DMS114 treated with DMSO at 0.1 percent for 48 hours (cell line): ENCODE measurements at regions not wholly inside any gene's neighbourhood (a gene's known extent, or its start where the extent isn't known, plus 50 kb on each side); places are given as distances from the start of the nearest gene placed in this dataset.

Experiments used
- DNase-seq: peaks from one replicate; lab custom pipeline; 2025; ENCODE audit not compliant: unreplicated experiment; lab: John Stamatoyannopoulos, UW

GRCh38 chr2:52765735-52766134 lies 1001.9 kb upstream of the CHAC2 start:
- no peak for DNase-seq

DNA sequence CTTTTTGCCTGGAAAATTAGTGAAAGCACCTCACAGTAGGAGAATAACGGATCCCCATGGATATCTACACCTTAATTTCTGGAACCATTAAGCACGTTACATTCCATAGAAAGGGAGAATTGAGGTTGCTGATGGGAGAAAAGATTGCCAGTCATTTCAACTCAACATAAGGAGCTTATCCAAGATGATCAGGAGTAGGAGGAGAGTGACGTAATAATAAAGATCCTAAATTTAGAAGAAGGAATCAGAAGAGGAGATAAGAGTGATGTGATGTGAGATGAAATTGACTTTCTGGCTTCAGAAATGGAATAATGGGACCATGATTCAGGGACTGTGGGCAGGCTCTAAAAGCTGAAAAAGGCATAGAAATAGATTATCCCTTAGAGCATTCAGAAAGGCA lies 1017.8 kb upstream of the CHAC2 start:
- no peak for DNase-seq

GRCh38 chr2:52745144-52745543 lies 1022.5 kb upstream of the CHAC2 start:
- DNase-seq, result no peak

DNA sequence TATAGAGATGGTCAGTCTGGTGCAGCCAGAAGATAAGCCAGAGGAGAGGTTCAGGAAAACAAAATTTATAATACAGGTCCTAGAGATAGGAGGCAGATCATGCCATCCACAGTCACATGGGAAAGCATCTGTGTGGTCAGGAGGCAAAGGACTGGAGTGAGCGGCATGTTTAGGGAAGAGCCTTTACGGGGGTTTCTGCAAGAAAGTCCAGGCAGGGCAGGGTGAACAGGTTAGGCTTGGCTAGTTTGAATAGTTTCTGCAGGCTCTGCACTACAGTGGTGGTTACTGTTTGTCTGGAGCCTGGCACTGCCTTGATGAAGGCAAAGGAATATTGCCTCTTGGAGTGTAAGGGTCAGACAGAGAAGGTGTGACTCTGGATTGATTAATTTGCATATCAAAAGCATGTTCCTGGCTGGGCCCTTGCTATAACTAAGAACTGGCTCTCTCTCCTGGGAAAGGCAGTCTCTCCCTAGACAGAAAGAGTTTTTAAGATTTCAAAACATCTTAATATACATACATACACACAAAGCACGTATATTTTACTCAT lies 1034.7 kb upstream of the CHAC2 start:
- DNase-seq, result no peak

- DNase-seq, result no peak
Measured at GRCh38 chr2:52724585-52724984, 1043.0 kb upstream of the CHAC2 start.

- DNase-seq, result no peak
Measured at GRCh38 chr2:52717836-52718235, 1049.8 kb upstream of the CHAC2 start.

- DNase-seq, result no peak
Measured at GRCh38 chr2:52710810-52711618, 1056.6 kb upstream of the CHAC2 start.

- no peak for DNase-seq
Measured at GRCh38 chr2:52704251-52704650, 1063.4 kb upstream of the CHAC2 start.

- no peak for DNase-seq
Measured at GRCh38 chr2:52703004-52703403, 1064.6 kb upstream of the CHAC2 start.

GRCh38 chr2:52698408-52698807 lies 1069.2 kb upstream of the CHAC2 start:
- no peak for DNase-seq

- no peak for DNase-seq
Measured at GRCh38 chr2:52697690-52698089, 1069.9 kb upstream of the CHAC2 start.

GRCh38 chr2:52695731-52696130 lies 1071.9 kb upstream of the CHAC2 start:
- no peak for DNase-seq

- no peak for DNase-seq
Measured at GRCh38 chr2:52686935-52687334, 1080.7 kb upstream of the CHAC2 start.

DNA sequence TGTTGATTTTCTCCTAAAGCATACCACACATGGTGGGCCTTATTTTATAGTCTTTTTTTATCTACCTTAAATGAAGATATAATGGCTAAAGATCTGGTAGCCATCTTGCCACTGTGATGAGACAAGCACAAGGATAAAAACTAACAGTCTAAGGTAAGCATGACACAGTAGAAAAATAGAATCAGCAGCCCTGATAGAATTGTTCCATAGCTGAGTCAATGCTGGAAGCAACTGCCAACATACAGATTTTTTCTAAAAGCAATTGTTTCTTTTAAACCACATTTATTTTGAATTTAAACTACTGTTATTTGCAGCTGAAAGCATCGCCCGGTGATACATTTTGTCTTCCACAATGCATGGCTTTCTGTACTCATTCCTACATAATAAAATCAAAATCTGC lies 1091.5 kb upstream of the CHAC2 start:
- DNase-seq, result no peak

DNA sequence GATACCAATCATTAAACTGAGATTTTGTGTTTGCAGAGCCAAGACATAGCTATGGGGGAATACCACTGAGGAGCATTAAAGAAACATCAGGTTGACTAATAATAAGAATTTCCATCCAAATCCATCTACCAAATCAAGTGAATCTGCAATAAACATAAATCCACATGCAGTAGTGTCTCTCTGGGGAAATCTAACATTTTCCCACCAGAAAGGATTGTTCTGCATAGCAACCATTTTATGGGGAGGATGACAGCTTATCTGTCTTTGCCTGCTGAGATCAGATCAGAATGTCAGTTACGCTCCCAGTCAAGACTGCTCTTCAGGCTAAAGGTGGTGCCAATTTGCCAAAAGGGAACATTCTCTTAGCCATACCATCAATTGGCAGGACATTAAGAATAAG lies 1098.9 kb upstream of the CHAC2 start:
- no peak for DNase-seq

DNA sequence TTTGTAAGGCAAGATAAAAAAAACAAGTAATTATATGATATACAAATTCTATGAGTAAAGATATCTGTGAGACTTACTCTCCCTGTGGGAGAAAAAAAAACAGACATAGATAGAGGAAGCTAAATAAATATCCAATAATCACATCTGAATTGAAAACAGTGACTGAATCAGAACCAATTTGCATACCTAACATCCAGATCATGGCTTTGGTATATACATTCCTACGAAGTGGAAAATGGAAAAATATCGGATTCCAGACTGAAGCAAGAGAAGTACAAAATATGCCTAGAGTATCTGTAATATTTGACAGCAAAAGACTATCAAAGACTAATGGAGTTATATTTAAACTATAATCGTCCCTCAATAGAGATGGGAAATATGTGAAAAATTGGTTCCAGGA lies 1108.1 kb upstream of the CHAC2 start:
- no peak for DNase-seq

GRCh38 chr2:52658598-52658997 lies 1109.0 kb upstream of the CHAC2 start:
- DNase-seq, result no peak

- no peak for DNase-seq
Measured at GRCh38 chr2:52639692-52640091, 1127.9 kb upstream of the CHAC2 start.

GRCh38 chr2:52632543-52632942 lies 1135.1 kb upstream of the CHAC2 start:
- DNase-seq, result no peak

GRCh38 chr2:52629944-52630343 lies 1137.7 kb upstream of the CHAC2 start:
- no peak for DNase-seq

DNA sequence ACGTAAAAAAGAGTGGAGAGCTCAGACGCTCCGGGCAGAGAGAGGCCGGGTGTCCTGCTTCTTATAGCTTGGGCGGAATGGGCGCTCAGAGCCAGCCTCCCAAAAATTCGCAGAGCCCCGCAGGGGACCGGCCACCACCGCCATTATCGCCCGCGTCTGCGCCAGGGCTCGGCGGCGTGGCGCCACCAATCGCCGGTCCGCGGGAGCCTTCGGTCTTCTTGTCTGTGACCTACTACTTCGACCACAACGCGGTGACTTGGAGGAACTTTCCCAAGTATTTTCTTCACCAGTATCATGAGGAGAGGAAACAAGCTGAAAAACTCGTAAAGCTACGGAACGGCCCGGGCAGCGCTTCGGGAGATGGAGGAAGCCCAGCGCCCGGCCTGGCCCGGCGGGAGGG lies 1138.1 kb upstream of the CHAC2 start:
- DNase-seq, result no peak

- no peak for DNase-seq
Measured at GRCh38 chr2:52622266-52622665, 1145.3 kb upstream of the CHAC2 start.

DNA sequence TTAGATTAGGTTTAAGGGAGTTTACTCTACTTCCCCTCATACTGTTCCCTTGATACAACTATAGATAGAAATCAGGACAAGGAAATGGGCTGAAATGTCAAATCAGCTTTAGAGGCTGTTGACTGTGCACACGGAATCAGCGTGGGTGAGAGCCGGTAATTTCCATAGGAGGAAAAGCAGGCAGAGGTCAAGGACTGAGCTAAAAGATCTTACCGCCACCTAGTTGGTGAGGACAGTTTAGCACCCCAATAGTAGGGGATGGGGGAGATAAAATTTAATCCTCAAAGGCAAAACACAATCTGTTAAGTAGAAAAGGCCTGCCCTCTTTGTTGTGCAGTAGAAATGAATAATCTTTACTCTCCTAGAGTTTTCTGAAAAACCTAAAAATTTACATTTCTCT lies 1154.5 kb upstream of the CHAC2 start:
- no peak for DNase-seq
